ENCODE measurements at regions not wholly inside any gene's neighbourhood (a gene's known extent, or its start where the extent isn't known, plus 50 kb on each side); places are given as distances from the start of the nearest gene placed in this dataset.

GRCh38 chr1:4176841-4177240 lies 276.8 kb upstream of the C1orf174 start:
- TF ChIP-seq NFRKB (IDR thresholded peaks at IDR 0.05) (no peak), SP1 (IDR thresholded peaks at IDR 0.05) (no peak)
